ENCODE measurements at regions not wholly inside any gene's neighbourhood (a gene's known extent, or its start where the extent isn't known, plus 50 kb on each side); places are given as distances from the start of the nearest gene placed in this dataset.

- DNase-seq, result peak; percentile 79
These were observed 153.4 kb upstream of the ANK2 start for GRCh38 chr4:112895811-112896608.

GRCh38 chr4:112896609-112897190 is 152.8 kb upstream of the ANK2 start:
- peak; percentile 12 for DNase-seq

GRCh38 chr4:112897543-112897942 is 151.9 kb upstream of the ANK2 start:
- DNase-seq, result peak; percentile 79

- DNase-seq, result peak; percentile 19
These were observed 150.9 kb upstream of the ANK2 start for GRCh38 chr4:112898357-112899141.

- no peak for DNase-seq
These were observed 149.0 kb upstream of the ANK2 start for GRCh38 chr4:112900416-112900815.

GRCh38 chr4:112901962-112902411 is 147.5 kb upstream of the ANK2 start:
- DNase-seq, result peak; percentile 2

- DNase-seq, result no peak
These were observed 143.7 kb upstream of the ANK2 start for GRCh38 chr4:112905728-112906127.

GRCh38 chr4:112908511-112908910 is 140.9 kb upstream of the ANK2 start:
- DNase-seq, result peak; percentile 9

- DNase-seq, result peak; percentile 59
These were observed 139.2 kb upstream of the ANK2 start for GRCh38 chr4:112910109-112910736.

- DNase-seq, result no peak
These were observed 132.6 kb upstream of the ANK2 start for GRCh38 chr4:112916868-112917267.

- no peak for DNase-seq
These were observed 125.9 kb upstream of the ANK2 start for GRCh38 chr4:112923516-112923915.

GRCh38 chr4:112926819-112927218 is 122.6 kb upstream of the ANK2 start:
- peak; percentile 31 for DNase-seq

GRCh38 chr4:112927544-112927943 is 121.9 kb upstream of the ANK2 start:
- DNase-seq, result no peak

- DNase-seq, result no peak
These were observed 118.5 kb upstream of the ANK2 start for GRCh38 chr4:112931001-112931400.

- DNase-seq, result no peak
These were observed 115.7 kb upstream of the ANK2 start for GRCh38 chr4:112933790-112934189.

- peak; percentile 60 for DNase-seq
These were observed 110.9 kb upstream of the ANK2 start for GRCh38 chr4:112938461-112939058.

- peak; percentile 79 for DNase-seq
These were observed 109.6 kb upstream of the ANK2 start for GRCh38 chr4:112939901-112940300.

- peak; percentile 68 for DNase-seq
These were observed 109.1 kb upstream of the ANK2 start for GRCh38 chr4:112940336-112940735.

- DNase-seq, result peak; percentile 65
These were observed 107.4 kb upstream of the ANK2 start for GRCh38 chr4:112942077-112942476.

GRCh38 chr4:112942997-112943396 is 106.5 kb upstream of the ANK2 start:
- DNase-seq, result peak; percentile 42

- peak; percentile 17 for DNase-seq
These were observed 105.4 kb upstream of the ANK2 start for GRCh38 chr4:112944006-112944405.

GRCh38 chr4:112946127-112946526 is 103.3 kb upstream of the ANK2 start:
- DNase-seq, result peak; percentile 67

- DNase-seq, result no peak
These were observed 101.8 kb upstream of the ANK2 start for GRCh38 chr4:112947616-112948015.

Data from NCI-H69 (cell line).